Transverse colon (tissue), 3 donors: ENCODE measurements at regions not wholly inside any gene's neighbourhood (a gene's known extent, or its start where the extent isn't known, plus 50 kb on each side); places are given as distances from the start of the nearest gene placed in this dataset.

Source experiments
- EP300 ChIP-seq: sonication (generic); formaldehyde crosslinking; IDR thresholded peaks from one replicate; pipeline ENCODE4 v1.6.1; 2017; ENCODE audit warnings: antibody characterized with exemption, low read depth
- POLR2A ChIP-seq: fragments of 450-650 bp; IDR thresholded peaks from one replicate; pipeline ENCODE4 v1.6.1; 2016; ENCODE audit warnings: antibody characterized with exemption, mild to moderate bottlenecking, moderate library complexity
- TF ChIP-seq, protein P1 (sequence below), 5 experiments: fragments of 200-600 bp in 3 of 5; fragments of 450-650 bp in 2 of 5; sonication (generic) in 3 of 5; IDR thresholded peaks; 1 replicate in 2 of 5; 2 replicates in 3 of 5; pipeline ENCODE4 v1.5.1; 2016 to 2017; ENCODE audit warnings: antibody characterized with exemption in 5 of 5, inconsistent platforms in 3 of 5, mild to moderate bottlenecking in 2 of 5, moderate library complexity in 1 of 5

DNA sequence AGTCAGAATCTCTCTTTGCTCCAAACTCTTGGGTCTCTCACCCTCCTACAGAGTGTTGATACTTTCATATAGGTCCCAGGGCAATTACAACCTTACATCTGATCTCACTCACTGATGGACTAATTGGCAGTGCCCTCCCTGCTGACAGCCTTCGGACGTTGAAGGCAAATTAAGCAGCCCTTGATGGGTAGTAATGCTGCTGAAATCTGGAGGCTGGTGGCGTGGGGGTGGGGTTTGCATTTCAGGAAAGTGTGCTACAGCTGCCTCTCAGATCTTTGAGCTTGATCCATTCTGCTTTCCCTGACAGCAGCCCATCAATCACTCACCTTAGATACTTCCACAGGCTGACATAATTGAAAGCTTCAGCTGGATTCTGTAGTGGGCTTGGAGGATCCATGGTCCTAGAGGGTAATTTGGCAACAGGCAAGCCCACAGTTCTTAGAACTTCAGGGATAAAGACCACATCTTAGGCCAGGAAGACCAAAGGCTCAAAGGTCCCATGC, 349.1 kb upstream of the PODXL start:
- TF ChIP-seq POLR2A (no peak), EP300 (no peak)
- TF ChIP-seq, protein P1, sequence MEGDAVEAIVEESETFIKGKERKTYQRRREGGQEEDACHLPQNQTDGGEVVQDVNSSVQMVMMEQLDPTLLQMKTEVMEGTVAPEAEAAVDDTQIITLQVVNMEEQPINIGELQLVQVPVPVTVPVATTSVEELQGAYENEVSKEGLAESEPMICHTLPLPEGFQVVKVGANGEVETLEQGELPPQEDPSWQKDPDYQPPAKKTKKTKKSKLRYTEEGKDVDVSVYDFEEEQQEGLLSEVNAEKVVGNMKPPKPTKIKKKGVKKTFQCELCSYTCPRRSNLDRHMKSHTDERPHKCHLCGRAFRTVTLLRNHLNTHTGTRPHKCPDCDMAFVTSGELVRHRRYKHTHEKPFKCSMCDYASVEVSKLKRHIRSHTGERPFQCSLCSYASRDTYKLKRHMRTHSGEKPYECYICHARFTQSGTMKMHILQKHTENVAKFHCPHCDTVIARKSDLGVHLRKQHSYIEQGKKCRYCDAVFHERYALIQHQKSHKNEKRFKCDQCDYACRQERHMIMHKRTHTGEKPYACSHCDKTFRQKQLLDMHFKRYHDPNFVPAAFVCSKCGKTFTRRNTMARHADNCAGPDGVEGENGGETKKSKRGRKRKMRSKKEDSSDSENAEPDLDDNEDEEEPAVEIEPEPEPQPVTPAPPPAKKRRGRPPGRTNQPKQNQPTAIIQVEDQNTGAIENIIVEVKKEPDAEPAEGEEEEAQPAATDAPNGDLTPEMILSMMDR (IDR thresholded peaks at IDR 0.05), result no peak
